ENCODE measurements at regions not wholly inside any gene's neighbourhood (a gene's known extent, or its start where the extent isn't known, plus 50 kb on each side); places are given as distances from the start of the nearest gene placed in this dataset.
"Not testable (repeated sequence)": the region's sequence is repeated elsewhere in the genome, so short reads cannot be mapped to it uniquely, and the experiment has no call there.

DNA sequence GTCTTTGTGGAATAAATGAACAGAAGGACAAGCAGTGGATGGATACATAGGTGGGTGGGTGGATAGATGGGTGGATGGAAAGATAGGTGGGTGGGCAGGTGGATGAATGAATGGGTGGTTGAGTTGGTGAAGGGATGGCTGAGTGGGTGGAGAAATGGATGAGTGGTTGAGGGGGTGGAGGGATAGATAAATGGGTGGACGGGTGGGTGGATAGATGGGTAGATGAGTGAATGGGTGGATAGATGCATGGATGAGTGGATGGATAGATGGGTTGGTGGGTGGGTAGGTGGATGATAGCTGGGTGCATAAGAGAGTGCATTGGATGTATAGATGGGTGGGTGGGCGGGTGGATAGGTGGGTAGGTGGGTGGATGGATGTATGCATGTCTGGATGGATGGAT is 63.5 kb downstream of the UNC93B1 start:
- CTCF ChIA-PET, POLR2A ChIA-PET: not testable (repeated sequence)

GRCh38 chr11:67938964-67939363 is 64.9 kb downstream of the UNC93B1 start:
- POLR2A ChIA-PET, CTCF ChIA-PET: not testable (repeated sequence)

DNA sequence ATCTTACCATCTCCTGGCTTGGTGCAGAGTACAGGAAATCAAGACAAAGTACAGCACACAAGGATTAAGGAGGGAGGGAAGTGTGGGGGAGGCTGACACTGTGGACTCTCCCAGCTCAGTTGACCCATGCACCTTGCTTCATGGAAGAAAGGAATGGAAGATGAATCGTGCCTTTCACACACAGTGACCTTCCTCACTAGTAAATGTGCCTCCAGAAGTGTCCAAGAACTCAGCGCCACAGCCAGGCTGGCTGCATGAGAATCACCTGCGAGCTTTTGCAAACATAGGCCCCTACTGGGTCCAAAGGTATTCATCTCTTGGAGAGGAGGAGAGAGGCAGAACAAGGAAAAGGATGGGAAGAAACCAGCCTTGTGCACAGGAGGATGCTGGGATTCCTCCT is 65.5 kb downstream of the UNC93B1 start:
- CTCF ChIA-PET, POLR2A ChIA-PET: not testable (repeated sequence)

GRCh38 chr11:67923565-67923964 is 80.3 kb downstream of the UNC93B1 start:
- CTCF ChIA-PET, POLR2A ChIA-PET: not testable (repeated sequence)

DNA sequence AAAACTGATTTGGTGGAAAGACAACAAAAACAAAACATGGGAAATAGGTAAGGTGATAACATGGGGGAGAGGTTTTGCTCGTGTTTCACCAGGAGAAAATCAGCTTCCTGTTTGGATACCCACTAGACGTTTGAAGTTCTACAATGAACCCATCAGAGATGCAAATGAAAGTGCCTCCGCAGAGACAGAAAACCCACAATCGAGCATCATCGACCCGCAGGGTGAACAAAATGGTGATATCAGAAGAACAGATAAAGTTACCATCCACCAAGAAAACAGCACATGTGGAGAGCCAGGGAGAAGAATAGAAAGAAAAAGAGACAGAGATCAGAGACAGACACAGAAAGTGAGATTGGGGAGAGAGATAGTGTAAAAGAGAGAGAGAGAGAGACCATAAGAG is 83.4 kb downstream of the UNC93B1 start:
- POLR2A ChIA-PET, CTCF ChIA-PET: not testable (repeated sequence)

DNA sequence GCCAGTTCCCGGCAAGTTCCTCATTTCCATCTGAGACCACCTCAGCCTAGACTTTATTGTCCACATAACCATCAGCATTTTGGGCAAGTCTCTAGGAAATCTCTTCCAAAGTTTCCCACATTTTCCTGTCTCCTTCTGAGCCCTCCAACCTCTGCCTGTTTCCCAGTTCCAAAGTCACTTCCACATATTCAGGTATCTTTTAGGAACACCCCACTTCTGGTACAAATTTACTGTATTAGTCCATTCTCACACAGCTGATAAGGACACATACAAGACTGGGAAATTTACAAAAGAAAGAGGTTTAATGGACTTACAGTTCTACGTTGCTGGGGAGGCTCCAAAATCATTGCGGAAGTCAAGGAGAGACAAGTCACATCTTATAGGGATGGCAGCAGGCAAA is 91.7 kb downstream of the UNC93B1 start:
- POLR2A ChIA-PET, CTCF ChIA-PET: not testable (repeated sequence)

GRCh38 chr11:67911211-67911610 is 92.7 kb downstream of the UNC93B1 start:
- POLR2A ChIA-PET, CTCF ChIA-PET: not testable (repeated sequence)

GRCh38 chr11:67910803-67911202 is 93.1 kb downstream of the UNC93B1 start:
- CTCF ChIA-PET: not testable (repeated sequence)

DNA sequence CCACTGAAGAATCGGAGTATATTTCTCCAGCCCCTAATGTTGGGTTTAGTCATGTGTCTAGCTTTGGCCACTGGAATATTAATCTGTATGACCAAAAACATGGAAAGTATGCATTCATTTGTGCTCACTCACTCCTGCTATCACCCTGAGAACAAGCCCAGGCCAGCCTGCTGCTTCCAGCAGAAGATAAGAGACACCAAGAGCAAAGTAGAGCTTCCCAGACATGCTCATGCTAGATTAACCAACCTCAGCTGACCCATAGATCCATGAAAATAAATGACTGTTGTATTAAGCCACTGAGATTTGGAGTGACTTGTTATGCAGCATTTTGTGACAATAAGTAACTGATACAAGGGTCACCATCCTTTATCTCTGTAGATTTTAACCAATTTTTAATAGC is 96.9 kb downstream of the UNC93B1 start:
- CTCF ChIA-PET, POLR2A ChIA-PET: not testable (repeated sequence)

More at GRCh38 chr11:67910803-67911202, 93.1 kb downstream of the UNC93B1 start:
- POLR2A ChIA-PET: not testable (repeated sequence)

DNA sequence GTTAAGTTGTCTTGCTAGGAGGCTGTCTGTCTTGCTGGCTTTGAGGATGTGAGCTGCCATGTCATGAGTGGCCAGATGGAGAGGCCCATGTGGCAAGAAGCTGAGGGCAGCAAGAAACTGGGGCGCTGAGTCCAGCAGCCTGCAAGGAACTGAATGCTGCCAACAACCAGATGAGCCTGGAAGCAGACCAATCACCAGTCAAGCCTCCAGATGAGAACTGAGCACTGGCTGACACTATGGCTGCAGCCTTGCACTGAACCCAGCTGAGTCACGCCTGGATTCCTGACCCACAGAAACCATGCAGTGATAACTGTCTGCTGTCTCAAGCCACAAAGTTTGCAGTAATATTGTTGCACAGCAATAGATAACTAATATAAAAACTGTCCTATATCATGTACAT is 104.4 kb downstream of the UNC93B1 start:
- CTCF ChIA-PET, POLR2A ChIA-PET: not testable (repeated sequence)

GRCh38 chr11:67893487-67893886 is 110.4 kb downstream of the UNC93B1 start:
- CTCF ChIA-PET, POLR2A ChIA-PET: not testable (repeated sequence)

- POLR2A ChIA-PET, CTCF ChIA-PET: not testable (repeated sequence)
Measured at GRCh38 chr11:67889646-67890045, 114.3 kb downstream of the UNC93B1 start.

DNA sequence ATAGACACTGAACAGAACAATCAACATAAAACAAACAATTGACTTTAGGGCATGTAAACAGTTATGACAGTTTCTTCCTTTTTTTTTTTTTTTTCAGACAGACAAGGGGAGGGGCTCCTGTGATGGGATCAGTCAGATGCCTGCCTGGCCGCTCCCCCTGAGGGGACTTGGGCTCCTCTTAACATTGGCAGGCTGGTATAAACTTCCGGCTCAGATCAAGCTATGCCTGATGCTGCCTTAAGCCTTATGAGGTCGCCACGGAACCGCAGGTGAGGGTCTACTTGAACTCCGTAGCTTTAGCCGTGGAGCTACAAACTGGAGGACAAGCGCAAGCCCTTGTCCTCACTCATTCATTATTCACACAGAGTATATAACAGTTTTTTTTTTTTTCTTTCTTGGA is 115.8 kb downstream of the UNC93B1 start:
- POLR2A ChIA-PET, CTCF ChIA-PET: not testable (repeated sequence)

GRCh38 chr11:67886672-67887071 is 117.2 kb downstream of the UNC93B1 start:
- POLR2A ChIA-PET, CTCF ChIA-PET: not testable (repeated sequence)

DNA sequence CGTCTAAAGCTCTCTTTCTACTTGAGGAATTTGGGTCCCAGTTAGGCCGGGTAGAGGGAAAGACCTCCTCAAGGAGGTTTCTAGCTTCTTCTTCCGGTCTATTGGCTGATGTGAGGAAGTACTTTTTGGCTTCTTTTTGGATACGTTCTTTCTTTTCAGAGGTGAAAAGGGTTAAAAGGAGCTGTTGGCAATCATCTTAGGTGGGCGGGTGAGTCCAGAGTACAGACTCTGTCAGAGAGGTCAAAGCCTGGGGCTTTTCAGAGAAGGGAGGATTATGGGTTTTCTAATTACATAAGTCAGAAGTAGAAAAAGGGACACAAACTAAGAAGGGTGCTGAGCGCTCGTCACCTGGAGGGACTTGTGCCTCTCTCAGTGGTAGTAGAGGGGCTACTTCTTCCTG is 117.7 kb downstream of the UNC93B1 start:
- CTCF ChIA-PET, POLR2A ChIA-PET: not testable (repeated sequence)

GRCh38 chr11:67885574-67885973 is 118.3 kb downstream of the UNC93B1 start:
- POLR2A ChIA-PET, CTCF ChIA-PET: not testable (repeated sequence)

DNA sequence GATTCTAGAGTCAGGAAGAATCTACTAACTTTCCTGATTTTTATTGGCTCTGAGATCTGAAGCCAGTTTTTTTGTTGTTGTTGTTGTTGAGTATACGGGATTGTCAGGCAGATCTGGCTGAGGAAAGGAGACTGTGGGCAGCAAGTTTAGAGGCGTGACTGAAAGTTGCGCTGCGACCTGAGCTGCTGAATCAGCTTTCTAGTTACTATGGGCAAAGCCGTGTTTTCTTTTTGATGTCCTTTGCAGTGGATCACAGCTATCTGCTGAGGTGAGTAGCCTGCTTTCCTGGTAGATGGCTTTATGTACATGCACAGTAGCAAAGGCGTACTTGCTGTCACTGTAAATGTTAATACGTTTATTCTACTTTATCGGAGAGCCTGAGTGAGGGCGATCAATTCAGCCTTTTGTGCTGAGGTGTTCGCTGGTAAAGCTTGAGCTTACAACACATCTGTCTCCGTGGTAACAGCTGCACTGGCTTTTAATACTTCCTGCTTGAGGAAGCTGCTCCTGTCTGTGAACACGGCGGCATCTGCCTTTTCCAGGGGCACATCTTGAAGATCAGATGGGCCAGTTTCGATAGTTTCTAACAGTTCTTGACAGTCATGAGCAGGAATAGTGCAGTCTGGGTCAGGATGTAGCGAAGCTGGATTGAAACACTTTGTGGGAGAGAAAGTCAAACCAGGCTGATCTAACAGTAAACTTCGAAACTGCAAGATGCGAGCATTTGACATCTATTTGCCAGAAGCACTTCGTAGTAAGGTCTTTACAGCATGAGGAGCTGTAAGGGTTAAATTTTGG is 118.9 kb downstream of the UNC93B1 start:
- CTCF ChIA-PET, POLR2A ChIA-PET: not testable (repeated sequence)

DNA sequence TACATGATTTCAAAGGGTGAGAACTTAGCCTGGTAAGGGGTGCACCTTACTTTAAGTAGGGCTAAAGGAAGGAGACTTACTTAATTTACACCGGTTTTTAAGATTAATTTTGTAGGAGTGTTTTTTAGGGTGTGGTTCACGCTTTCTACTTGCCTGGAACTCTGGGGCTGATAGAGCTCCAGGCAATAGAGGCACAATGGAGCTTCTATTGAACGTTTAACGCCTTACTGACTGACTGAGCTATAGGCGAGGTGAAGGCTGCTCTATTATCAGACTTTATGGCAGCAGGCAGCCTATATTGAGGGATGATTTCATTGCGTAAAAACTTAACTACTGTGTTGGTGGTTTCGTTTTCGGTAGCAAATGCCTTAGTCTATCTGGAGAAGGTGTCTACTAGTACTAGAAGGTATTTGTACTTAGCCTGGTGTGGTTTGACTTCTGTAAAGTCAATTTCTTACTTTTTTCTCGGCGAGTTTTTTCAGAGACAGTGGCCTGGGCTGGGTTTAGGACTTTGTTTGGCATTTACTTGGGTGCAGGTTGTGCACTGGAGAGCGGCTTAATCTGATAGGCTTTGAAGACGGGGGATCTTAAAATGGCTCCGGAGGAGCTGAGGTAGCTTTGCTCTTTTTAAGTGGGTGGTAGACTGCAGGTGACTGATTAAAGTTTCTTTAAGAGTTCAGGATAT is 119.7 kb downstream of the UNC93B1 start:
- CTCF ChIA-PET: interaction anchor here (0.6 kb wide), 1 partner anchor 510 kb away, joined by 3 read pairs; the partner anchor contains the start of gene CLCF1
- POLR2A ChIA-PET: not testable (repeated sequence)

GRCh38 chr11:67882304-67882703 is 121.6 kb downstream of the UNC93B1 start:
- POLR2A ChIA-PET, CTCF ChIA-PET: not testable (repeated sequence)

GRCh38 chr11:67881836-67882235 is 122.1 kb downstream of the UNC93B1 start:
- POLR2A ChIA-PET, CTCF ChIA-PET: not testable (repeated sequence)

GRCh38 chr11:67880594-67881196 is 123.2 kb downstream of the UNC93B1 start:
- CTCF ChIA-PET, POLR2A ChIA-PET: not testable (repeated sequence)

Measured in activated CD8-positive, alpha-beta memory T cell treated with anti-CD3 and anti-CD28 coated beads for 36 hours (primary cell).